ENCODE measurements at regions not wholly inside any gene's neighbourhood (a gene's known extent, or its start where the extent isn't known, plus 50 kb on each side); places are given as distances from the start of the nearest gene placed in this dataset.
"Not testable (repeated sequence)": the region's sequence is repeated elsewhere in the genome, so short reads cannot be mapped to it uniquely, and the experiment has no call there.

GRCh38 chr3:193179332-193180012, 61.5 kb upstream of the PLAAT1 start:
- TF ChIP-seq POLR2A, TAF1, POU2F2 (IDR thresholded peaks at IDR 0.05; ENCODE audit: low read depth, low read length): not testable (repeated sequence)
